ENCODE measurements at regions not wholly inside any gene's neighbourhood (a gene's known extent, or its start where the extent isn't known, plus 50 kb on each side); places are given as distances from the start of the nearest gene placed in this dataset.
"Not testable (repeated sequence)": the region's sequence is repeated elsewhere in the genome, so short reads cannot be mapped to it uniquely, and the experiment has no call there.

DNA sequence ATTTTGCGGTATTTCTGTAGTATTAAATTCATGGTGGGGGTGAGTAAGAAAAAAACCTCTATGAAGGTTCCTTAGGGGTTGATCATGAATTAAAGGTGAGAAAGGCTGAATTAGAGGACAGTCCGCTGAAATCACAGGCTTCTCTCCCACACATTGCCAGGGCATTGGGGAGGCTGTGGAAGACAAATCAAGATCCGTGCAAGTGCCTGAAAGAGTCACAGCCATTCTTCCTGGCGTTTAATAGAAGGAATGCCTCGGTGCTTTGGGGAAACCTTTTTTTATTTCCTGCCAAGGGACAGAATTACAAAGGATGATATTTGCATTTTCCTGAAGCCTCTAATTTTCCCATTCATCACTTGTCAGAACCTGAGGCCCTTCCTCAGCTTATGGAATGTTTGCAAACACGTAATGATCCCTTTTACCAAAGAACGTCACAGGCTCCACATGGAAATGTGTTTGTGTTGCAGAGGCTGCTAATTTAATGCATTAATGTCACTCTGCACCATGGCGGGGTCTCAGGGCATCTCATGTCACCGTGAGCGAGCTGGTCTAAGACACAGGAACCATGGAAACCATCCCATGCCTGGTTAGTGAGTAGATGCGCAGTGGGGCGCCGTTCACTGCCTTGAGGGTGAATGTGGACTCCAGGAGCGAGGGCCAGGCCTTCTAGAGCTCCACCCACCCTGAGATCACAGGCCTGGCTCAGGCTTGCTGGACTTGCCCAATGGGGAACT lies 185.9 kb upstream of the SULF2 start:
- DNase-seq: no peak

DNA sequence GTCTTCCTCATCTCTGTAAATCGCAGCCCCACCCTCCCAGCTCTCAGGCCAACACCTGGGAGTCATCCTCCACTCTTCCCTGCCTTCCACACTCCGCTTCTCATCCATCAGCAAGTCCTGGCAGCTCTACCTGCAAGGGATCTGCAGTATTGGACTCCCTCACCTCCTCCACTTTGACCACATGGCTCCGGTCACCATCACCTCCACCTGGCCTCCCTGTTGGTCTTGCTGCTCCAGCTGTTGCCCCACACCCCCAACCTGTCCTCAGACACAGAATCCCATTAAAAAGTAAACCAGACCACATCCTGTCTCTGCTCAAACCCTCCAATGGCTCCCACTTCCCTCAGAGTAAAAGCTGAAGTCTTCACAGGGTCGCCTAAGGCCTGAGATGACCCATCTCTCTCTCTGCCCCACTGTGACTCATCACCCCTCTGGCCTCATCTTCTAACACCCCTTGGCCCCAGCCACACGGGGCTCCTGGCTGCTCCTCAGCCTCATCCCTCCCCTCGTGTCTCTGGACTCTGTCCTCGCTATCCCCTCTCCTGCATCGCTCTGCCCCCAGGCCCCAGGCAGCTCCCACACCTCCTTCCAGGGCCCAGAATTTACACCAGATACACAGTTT lies 185.1 kb upstream of the SULF2 start:
- no peak for DNase-seq

DNA sequence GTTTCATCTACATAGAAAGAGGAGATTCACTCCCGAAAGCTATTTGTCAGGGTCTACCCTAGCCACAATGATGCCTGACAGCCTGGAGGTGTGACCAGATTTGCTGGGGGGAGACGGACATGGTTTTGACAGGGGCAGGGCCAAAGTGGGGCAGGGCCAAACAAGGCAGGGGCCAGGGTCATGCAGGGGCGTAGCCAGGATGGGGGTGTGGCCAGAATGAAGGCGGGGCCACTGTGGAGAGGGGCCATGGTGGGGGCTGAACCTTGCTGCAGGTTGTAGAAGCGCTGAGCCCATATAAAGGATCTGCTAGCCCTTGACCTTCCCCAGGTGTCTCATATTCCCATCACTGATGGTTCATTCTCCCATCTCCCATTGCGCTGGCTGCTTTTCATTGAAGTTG lies 184.1 kb upstream of the SULF2 start:
- no peak for DNase-seq

DNA sequence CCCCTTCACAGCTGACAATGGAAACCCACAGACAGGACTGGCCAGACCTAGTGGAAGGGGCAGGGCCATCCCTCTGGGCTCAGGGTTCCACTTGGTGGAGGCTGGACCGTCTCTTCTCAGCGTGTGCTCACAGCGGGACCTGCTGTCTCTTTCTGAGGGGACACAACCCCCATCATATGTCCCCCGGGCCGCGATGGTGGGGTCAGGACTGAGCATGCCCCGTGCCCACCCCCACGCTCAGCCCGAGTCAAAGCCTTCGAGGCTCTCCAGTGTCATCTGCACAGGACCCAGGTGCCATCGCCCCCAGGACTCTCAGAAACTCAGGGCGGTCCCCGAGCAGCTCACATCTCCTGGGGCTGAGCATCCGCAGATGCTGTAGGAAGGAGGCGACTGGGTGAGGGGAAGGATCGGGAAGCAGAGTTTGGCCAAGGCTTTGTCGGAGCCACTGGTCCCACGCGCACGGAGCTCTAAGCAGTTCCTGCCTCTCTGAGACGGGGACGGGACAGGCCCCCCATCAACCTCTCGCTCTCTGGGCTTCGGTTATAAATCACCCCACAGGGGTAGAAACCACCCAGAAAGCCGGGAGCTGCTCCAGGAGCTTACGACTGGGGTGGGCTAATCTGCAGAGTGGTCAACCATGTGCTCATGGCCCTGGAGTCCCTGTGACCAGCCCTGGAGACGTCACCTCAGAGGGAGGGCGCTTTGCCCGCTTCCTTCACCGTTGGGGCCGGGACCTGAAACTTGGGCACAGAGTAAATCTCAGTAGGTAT lies 183.4 kb upstream of the SULF2 start:
- no peak for DNase-seq

DNA sequence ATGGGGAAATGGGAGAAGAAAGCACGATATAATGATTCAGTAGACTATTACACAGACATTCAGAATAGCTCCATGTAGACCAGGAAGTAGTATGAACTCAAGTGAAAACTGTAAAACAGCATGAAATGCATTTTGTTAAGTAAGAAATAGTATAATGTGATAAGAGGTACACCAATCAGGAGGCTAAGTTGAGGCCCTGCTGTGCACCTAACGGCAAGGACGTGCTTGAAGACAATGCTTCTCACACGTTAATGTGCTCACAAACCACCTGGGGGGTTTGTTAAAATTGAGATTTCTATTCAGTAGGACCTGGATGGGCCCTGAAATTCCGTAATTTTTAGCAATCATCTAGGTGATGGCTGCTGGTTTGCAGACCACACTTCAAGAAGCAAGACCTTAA lies 178.9 kb upstream of the SULF2 start:
- DNase-seq: no peak

DNA sequence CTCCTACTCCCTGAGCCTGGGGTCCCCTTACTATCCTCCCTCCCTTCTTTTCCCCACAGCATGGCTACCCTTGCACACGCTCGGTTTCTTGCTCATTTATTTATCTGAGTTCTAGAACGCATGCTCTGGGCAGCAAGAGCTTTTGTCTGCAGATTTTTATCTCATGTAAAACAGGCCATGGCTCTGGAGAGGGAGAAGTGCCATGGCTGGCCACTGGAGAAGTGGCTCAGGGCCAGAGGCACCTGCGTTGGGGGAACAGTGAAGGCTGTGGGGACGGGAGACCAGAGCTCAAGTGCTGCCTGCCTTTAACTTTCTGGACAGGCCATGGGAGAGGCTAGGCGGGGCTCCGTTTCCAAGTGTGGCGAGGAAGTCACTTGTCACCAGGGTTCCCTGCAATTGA lies 177.7 kb upstream of the SULF2 start:
- no peak for DNase-seq

DNA sequence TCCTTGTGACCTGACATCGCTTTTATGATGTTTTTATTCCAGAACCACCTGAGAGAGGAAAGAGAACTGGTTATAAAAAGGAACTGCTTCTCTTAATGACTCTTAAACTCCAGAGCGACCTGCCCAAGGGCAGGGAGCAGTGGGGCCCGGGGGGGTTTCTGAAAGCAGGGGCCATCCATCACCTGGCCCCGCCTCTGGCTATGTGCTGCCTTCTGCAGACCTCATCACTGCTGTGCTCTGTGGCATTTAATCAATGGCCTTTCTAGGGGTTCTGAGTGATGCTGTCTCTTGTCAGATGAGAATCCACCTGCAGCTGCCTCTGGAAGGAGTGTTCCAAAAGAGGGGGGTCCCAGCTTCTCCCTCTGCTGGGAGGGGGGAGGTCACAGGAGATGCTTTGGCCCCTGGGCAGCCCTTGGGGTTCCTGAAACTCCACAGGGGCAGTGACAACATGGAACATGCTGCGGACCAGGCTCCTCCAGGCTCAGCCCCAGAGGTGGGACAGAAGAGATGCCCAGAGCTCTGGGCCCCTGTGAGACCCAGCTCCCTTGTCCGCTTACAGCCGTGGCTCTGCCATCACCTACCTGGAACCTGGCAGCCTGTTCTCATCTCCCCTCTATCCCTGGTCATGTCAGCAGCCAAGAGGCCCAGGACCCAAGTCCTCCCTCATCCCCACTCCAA lies 177.1 kb upstream of the SULF2 start:
- no peak for DNase-seq

DNA sequence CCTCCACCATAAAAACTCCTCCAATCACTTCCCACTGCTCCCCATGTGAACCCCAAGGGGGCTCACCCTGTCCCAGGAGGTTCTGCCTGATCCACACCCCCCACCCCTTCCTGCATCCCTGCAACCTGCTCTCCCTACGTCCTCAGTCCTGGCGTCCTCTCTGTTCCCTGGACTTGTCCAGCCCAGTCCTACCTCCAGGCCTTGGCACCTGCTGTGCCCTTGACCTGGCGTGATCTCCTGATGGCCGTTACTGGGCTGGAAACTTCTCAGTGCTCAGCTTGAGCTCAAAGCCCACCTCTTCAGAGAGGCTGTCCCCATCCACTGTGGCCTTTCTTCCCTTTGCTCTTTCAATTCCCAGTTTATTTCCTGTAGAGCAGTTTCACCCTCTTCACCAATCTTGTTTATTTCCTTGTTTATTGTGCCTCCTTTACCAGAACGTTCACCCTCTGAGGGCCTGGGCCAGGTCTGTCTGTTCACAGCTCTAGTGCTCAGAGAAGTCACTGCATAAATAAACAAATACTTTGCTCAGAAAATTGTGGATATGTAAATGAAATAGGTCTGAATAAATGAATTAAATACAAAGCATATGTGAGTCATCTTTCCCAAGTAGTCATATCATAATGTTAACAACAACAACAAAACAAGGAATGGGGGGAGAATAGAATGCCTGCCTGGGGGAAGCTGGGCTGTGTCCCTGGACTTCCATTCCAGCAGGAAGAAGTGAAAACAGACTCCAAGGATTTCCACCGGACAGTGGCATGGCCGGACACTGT lies 175.7 kb upstream of the SULF2 start:
- DNase-seq: no peak

DNA sequence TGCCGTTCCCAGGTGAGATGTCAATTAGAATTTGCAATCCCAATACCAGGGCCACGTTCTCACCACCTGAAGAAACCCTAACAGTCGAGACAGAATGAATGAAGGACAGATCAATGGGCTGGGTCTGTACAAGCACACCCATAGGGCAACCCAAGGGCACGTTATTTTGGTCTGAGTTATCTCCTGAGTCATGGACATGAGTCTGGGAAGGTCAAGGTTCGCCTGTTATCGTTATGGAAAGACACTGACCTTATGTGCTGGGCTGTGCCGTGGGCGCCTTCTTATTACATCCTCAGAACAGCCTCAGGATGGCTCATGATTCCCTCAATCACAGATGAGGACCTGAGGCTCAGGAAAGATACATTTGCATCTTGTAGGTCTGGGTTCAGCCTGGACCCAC lies 175.0 kb upstream of the SULF2 start:
- DNase-seq: no peak

DNA sequence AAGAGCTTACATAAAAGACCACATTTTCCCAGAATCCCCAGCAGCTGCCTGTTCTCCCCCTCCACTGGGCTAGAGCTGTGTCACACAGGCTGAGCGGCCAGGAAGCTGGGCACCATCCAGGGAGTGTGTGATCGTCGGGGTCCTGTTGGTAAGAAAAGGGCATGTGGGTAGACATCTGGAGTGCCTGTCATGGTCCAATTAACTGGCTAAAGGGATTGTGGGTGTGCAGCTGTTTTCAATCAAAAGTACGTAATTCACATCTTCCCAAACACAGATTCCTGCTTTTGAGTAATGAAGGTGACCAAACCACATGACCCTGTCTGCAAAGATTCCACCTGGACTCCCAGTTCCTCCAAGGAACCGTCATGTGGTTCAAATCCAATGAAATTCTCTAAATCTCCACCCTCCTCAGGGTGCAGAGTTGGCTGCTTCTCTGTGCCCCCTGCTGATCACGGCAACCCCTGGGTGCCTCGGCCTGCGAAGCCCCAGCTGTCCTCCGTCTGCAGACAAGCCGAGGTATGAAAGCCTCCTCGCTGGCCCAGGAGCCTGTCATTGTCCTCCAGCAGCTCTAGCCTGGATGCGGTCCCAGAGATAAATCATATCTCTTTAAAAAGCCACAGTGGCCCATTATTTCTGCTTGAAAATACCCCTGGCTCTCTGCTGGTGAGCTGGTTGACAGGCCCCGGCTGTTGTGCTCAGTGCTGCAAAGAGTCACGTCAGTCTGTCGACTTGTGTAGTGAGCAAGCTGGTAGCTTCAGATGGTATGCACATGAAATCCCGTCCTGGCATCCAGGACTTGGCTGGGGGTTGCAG lies 172.9 kb upstream of the SULF2 start:
- DNase-seq: not testable (repeated sequence)

DNA sequence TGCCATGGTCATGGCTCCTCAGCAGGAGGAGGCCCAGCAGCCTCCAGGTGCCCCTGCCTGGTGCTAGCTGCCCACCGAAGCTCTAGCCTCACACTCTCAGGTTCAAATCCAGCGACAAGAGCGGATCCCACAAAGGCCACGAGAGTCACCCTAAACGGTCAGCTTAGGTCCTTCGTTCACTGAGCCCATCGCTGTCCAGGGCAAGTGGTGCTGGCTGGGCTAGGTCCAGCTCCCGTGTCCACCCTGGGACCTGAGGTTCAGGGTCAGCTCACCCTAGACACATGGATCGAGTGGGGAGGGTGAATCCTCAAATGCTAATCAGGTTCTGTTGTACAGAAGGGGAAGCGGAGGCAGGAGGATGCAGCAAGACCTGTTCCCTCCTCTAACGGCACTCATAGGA lies 171.9 kb upstream of the SULF2 start:
- no peak for DNase-seq

DNA sequence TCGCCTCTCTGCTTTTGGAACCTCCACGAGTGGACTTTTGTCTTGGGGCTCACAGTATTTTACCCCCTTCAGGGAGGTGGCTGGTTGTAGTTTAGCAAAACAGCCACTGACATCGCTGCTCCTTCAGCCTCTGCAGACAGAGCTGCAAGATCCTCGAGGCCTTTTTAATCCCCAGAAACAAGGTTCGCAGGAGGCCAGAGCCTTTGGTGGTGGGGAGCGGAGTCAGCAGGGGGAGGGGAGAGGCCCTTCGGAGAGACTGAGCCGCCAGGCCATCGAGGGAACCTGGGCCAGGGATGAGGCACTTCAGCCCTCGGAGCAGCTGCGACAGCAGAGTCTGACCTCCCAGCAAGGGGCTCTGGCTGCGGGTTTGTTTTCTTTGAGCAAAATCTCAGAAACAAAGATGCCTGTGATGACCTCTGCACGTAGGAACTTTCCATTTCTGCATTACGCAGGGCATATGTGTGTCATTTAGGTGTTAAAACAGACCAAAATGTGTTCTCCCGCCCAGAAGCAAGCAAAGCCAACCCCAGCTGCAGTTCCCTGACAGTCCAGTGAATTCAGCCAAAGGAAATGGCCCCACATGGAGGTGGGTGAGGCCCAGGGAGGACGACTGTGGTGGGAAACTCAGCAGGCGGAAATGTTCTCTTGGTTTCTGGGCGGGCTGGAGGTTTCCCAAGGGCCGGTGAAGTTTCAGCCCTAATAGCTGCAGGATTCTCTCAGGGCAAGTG lies 171.2 kb upstream of the SULF2 start:
- DNase-seq: no peak

DNA sequence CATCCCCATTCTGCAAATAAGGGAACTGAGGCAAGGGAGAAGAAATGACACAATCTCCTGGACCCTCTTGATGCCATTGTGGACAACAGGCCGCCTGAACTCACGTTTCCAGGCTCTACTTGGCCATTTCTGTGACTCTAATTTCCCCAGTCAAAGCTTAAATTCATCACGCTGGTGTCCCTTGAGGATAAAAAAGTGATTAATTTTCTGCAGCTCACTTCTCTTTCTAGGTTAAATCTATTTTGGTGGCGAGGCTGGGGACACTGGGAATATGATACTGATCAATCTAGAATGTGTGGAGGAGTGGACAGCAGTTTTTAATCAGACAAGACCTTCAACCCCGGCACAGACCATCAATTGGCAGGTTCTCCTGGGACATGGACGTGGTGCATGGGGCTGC lies 168.2 kb upstream of the SULF2 start:
- no peak for DNase-seq

DNA sequence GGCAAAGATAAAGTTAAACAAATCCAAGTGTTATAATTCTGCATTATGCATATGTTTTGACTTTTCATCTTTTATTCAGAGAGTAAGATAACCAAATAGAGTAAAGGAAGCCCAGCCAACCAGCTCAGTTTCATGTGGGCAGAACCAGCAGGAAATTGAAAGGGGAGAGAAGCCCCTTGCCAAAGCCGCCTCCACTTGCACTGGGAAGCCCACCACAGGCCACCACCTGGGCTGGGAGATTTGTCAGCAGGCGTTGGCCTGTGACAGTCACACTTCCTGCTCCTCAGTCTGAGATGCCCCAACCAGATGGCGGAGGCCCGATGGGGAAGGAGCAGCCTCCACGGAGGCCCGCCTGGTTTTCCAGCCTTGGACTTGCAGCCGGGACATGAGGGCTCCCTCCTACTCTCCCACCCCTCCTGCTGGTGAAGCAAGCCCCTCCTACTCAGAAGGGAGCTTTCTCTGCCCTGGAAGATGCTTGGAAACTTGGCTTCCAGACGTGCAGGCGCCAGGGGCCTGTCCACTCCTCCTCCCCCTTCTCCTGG lies 166.8 kb upstream of the SULF2 start:
- no peak for DNase-seq

DNA sequence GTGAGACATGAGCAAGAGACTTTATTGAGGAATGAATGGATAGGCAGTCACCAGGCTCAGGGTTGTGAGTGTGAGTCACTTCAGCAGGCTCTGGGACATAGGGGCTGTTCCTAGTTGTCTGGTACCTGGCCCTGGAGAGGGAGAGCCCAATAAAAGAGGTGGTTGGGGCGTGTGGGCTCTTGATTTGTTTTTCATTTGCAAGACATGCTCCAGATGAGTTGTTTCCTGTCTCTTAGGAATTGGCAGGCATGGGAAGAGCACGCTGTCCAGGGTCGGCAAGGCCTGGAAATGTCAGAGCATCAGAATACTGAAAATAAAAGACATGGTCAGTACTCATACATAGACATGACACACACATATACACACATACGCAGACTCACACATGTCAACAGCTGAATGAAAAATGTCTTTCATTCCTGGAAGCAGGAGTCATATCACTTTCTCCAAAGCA lies 166.3 kb upstream of the SULF2 start:
- no peak for DNase-seq

DNA sequence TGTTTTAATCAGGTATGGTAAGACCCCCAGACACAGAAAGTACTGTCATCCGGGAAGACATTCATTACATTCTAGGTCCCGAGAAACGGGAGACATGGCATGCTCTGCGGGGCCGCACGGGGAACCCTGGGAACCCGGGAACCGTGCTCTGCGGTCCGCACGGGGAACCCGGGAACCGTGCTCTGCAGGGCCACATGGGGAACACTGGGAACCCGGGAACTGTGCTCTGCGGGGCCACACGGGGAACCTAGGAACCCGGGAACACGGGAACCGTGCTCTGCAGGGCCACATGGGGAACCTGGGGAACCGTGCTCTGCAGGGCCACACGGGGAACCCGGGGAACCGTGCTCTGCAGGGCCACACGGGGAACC lies 165.6 kb upstream of the SULF2 start:
- DNase-seq: no peak

DNA sequence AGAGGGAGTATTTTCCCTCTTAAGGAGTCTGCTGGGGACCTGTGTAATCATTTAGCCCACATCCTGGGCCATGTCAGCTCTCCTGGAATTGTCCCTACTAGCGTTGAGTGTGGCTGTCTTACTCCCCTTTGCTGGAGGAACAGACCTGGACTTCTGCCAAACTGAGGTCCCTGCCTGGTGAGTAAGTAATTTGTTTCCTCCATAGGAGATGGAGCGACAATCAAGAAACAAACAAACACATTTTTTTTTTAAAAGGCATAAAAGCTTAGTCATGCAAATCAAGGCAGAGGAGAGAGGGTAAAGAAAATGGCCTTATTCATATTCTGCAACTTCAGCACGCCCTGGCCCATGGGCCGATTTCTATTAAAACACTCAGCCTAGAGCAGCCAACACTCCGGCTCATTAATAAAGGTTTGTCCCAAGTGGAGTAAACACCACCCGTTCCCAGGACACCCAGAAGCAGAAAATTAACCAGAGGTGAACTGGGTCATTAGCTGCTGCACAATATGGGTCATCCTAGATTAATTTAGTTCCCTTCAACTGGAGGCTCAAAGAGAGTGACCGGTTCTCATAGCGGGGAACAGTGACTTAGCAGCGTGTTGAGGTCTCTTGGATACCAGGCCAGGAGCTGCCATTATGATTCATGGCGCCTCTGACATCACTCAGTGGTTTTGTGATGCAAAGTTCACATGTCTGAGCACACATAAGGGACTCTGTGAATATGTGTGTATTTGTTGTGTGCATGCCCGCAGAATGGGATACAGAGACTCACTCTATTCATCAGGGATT lies 165.0 kb upstream of the SULF2 start:
- DNase-seq: no peak

DNA sequence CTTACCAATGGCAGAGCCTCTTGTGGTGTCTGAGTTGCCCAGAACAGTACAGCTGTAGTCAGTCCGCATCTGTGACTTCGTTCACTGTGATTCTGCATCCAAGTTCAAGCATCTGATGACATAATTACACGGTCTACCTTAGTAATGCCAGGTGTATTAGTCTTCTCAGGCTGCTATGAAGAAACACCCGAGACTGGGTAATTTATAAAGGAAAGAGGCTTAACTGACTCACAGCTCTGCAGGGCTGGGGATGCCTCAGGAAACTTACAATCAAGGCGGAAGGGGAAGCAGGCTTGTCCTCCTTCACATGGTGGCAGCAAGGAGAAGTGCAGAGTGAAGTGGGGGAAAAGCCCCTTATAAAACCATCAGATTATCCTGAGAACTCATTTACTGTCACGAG lies 163.9 kb upstream of the SULF2 start:
- no peak for DNase-seq

DNA sequence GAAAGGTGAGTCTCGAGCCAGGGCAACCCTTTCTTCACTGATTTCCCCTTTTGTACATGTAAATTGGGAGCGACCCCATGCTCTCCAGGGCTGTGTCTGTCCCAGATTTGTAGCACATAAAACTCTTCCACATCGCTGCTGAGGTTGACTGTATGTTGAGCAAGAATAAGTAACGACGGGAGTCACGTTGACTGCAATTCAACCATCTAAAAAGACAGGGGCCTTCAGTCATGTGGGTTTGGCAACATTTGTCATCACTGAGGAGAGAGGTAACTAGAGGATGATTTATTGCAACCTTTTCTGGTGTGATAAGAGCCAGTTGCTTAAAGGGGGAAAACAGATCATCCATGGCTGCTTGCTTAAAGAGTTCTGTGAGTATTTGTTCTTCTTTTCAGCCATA lies 159.4 kb upstream of the SULF2 start:
- no peak for DNase-seq

DNA sequence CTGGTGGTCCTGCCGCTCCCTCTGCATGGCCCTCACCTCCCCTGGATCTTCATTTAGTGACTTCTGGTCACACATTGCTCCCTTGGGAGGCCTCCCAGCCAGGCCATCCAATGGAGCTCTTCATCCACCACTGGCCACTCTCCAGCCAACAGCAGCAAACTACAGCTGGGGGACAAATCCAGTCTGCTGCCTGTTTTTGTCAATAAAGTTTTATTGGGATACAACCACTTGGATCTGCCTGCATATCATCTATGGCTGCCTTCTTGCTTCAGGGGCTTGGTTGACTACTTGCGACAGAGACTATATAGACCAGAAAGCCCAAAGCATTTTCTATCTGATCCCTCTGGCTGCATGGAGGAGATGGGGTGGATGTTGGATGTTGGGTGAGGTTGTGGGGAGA lies 156.6 kb upstream of the SULF2 start:
- DNase-seq: no peak

Data from CD4-positive, alpha-beta T cell treated with Interleukin-4 for 1 hour (primary cell).